HG02943 (cell line): ENCODE measurements at regions not wholly inside any gene's neighbourhood (a gene's known extent, or its start where the extent isn't known, plus 50 kb on each side); places are given as distances from the start of the nearest gene placed in this dataset.
"Not testable (repeated sequence)": the region's sequence is repeated elsewhere in the genome, so short reads cannot be mapped to it uniquely, and the experiment has no call there.

Experiments
- ATAC-seq: cut with Tn5 transposase; IDR thresholded peaks from one replicate; pipeline ENCODE4 v1.9.1; 2021; ENCODE audit warnings: mild to moderate bottlenecking, low read depth, moderate library complexity; ENCODE audit not compliant: unreplicated experiment

GRCh38 chr9:87040410-87041009, 93.2 kb upstream of the GAS1 start:
- ATAC-seq, result no peak

GRCh38 chr9:87041553-87042235, 94.4 kb upstream of the GAS1 start:
- not testable (repeated sequence) for ATAC-seq

- ATAC-seq, result not testable (repeated sequence)
Measured at GRCh38 chr9:87049929-87050608, 102.8 kb upstream of the GAS1 start.

GRCh38 chr9:87054999-87055686, 107.8 kb upstream of the GAS1 start:
- ATAC-seq, result no peak

GRCh38 chr9:87059772-87060171, 112.5 kb upstream of the GAS1 start:
- no peak for ATAC-seq

- ATAC-seq, result no peak
Measured at GRCh38 chr9:87062746-87063145, 115.4 kb upstream of the GAS1 start.

- ATAC-seq, result no peak
Measured at GRCh38 chr9:87063246-87063645, 115.9 kb upstream of the GAS1 start.

- no peak for ATAC-seq
Measured at GRCh38 chr9:87063871-87064270, 116.6 kb upstream of the GAS1 start.

GRCh38 chr9:87064311-87064710, 117.0 kb upstream of the GAS1 start:
- ATAC-seq, result no peak

- ATAC-seq, result no peak
Measured at GRCh38 chr9:87065981-87066380, 118.7 kb upstream of the GAS1 start.

- ATAC-seq, result no peak
Measured at GRCh38 chr9:87067426-87067825, 120.1 kb upstream of the GAS1 start.

GRCh38 chr9:87068177-87068840, 121.0 kb upstream of the GAS1 start:
- no peak for ATAC-seq

GRCh38 chr9:87069690-87070089, 122.4 kb upstream of the GAS1 start:
- no peak for ATAC-seq

GRCh38 chr9:87070336-87070735, 123.0 kb upstream of the GAS1 start:
- ATAC-seq, result no peak

- no peak for ATAC-seq
Measured at GRCh38 chr9:87071473-87071872, 124.2 kb upstream of the GAS1 start.

- ATAC-seq, result no peak
Measured at GRCh38 chr9:87073692-87074091, 126.4 kb upstream of the GAS1 start.

GRCh38 chr9:87075537-87075936, 128.2 kb upstream of the GAS1 start:
- ATAC-seq, result no peak

- ATAC-seq, result no peak
Measured at GRCh38 chr9:87076825-87077224, 129.5 kb upstream of the GAS1 start.

GRCh38 chr9:87077986-87078385, 130.7 kb upstream of the GAS1 start:
- ATAC-seq, result no peak

- ATAC-seq, result no peak
Measured at GRCh38 chr9:87080512-87081264, 133.4 kb upstream of the GAS1 start.
